ENCODE measurements at regions not wholly inside any gene's neighbourhood (a gene's known extent, or its start where the extent isn't known, plus 50 kb on each side); places are given as distances from the start of the nearest gene placed in this dataset.

DNA sequence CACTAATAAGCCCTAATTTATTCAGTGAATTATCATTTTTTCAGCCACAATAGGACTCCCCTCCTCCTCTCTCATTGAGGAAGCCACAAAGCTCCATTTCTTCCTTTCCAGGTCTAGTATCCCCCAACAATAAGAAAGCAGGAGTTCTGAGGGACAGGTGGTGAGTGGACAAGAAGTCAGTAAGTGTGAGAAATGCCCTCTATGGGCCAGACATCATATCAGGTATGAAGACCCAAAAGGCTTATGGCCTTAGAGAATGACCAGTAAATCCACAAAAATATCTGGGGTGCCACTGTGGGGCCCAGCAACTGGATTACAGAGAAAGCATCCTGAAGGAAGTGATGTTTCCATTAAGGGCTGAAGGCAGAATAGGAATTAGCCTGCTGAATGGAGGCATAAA lies 175.7 kb downstream of the TRIM33 start:
- no peak overlapping the region for H3K27ac ChIP-seq (ENCODE audit: low read depth, low read length)
- no peaks in the 10 kb centered on the region for H3K79me2 ChIP-seq (ENCODE audit: insufficient read depth, low read length)
- no peak for DNase-seq (ENCODE audit: low read depth, low spot score)
- CTCF ChIA-PET = interaction anchor here (1.5 kb wide), 1 partner anchor 12 kb away, joined by 3 read pairs; no protein-coding TSS in a partner anchor
- H3K27me3 ChIP-seq (ENCODE audit: insufficient read depth, low read length) = peaks cover 24% of the 10 kb centered on the region; the same call in 1 of the 2 replicates
- no peak overlapping the region for H3K4me2 ChIP-seq (ENCODE audit: low read length)
- BruUV-seq (replicated peaks) = no TSS peak
- no peaks in the 10 kb centered on the region for H3K4me1 ChIP-seq (ENCODE audit: control insufficient read depth in 1 of 2, insufficient read depth in 2 of 2, low read length in 2 of 2)
- no peak overlapping the region for H2AFZ ChIP-seq (ENCODE audit: low read depth, low read length, poor library complexity, severe bottlenecking)
- POLR2A ChIA-PET = no interaction called here
- H3K9me2 ChIP-seq (ENCODE audit: insufficient read depth) = no peaks in the 10 kb centered on the region
- no peaks in the 10 kb centered on the region for H3K9me3 ChIP-seq (ENCODE audit: control insufficient read depth in 1 of 2, insufficient read depth in 1 of 2, low read depth in 1 of 2, low read length in 2 of 2)
- RAD21 ChIA-PET (ENCODE audit: low non-redundant PET in 1 of 2, low total read pairs in 2 of 2, uncharacterized antibody in 2 of 2, unreplicated experiment in 2 of 2) = no interaction called here
- ATAC-seq = peak; percentile 52; the same call in 1 of the 2 replicates
- H3K9ac ChIP-seq (ENCODE audit: low read length) = no peak overlapping the region
- intact Hi-C loops (cut with micrococcal nuclease) = no loop called here
- H3K36me3 ChIP-seq (ENCODE audit: control insufficient read depth in 1 of 2, insufficient read depth in 2 of 2, low read length in 2 of 2) = no peaks in the 10 kb centered on the region
- no peaks in the 10 kb centered on the region for H4K20me1 ChIP-seq (ENCODE audit: insufficient read depth)
- TF ChIP-seq FOSL1 (IDR thresholded peaks at IDR 0.05; ENCODE audit: low read depth) (no peak), EZH2phosphoT487 (IDR thresholded peaks at IDR 0.05; ENCODE audit: borderline replicate concordance) (no peak), ZNF274 (IDR thresholded peaks at IDR 0.05; ENCODE audit: low read depth, low read length) (no peak), REST (IDR thresholded peaks at IDR 0.05; ENCODE audit: low read depth) (no peak), CTCF (IDR thresholded peaks at IDR 0.05 in 2 of 3, conservative IDR thresholded peaks at IDR 0.05 in 1 of 3; ENCODE audit: borderline replicate concordance in 1 of 3, insufficient read depth in 1 of 3, low read depth in 2 of 3, low read length in 2 of 3) (peak in 1 of 3 experiments; percentile 17; a peak in 2 of 6 replicates), ELF1 (IDR thresholded peaks at IDR 0.05; ENCODE audit: borderline replicate concordance, low read depth) (no peak)
- no peak overlapping the region for H3K4me3 ChIP-seq (replicated peaks in 1 of 2; ENCODE audit: low read depth in 1 of 2, low read length in 2 of 2)
